ENCODE measurements at regions not wholly inside any gene's neighbourhood (a gene's known extent, or its start where the extent isn't known, plus 50 kb on each side); places are given as distances from the start of the nearest gene placed in this dataset.

DNA sequence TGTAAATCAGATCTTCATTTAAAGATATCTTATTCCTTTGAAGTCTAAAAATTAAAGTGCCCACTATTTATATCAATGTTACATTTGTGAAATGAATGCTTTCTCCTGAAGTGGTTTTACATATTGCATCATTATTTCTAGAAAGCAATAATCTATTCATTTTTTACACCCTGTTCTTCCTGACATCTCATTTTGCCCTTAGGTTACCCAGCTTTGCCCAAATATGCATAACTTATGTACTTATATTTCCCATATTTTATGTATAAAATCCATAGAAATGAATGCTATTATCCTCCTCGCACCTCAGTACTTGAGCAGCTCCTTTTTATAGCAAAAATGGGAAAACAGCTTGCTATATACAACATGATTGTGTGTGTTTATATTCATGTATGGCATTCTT lies 396.5 kb upstream of the DSEL start:
- TF ChIP-seq, protein P1, sequence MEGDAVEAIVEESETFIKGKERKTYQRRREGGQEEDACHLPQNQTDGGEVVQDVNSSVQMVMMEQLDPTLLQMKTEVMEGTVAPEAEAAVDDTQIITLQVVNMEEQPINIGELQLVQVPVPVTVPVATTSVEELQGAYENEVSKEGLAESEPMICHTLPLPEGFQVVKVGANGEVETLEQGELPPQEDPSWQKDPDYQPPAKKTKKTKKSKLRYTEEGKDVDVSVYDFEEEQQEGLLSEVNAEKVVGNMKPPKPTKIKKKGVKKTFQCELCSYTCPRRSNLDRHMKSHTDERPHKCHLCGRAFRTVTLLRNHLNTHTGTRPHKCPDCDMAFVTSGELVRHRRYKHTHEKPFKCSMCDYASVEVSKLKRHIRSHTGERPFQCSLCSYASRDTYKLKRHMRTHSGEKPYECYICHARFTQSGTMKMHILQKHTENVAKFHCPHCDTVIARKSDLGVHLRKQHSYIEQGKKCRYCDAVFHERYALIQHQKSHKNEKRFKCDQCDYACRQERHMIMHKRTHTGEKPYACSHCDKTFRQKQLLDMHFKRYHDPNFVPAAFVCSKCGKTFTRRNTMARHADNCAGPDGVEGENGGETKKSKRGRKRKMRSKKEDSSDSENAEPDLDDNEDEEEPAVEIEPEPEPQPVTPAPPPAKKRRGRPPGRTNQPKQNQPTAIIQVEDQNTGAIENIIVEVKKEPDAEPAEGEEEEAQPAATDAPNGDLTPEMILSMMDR (IDR thresholded peaks at IDR 0.05; ENCODE audit: unreplicated experiment), result no peak
- Mint-ChIP-seq H3K27me3 (no peaks in the 10 kb centered on the region), H3K27ac (no peak overlapping the region), H3K4me1 (ENCODE audit: low read depth) (peaks cover 2% of the 10 kb centered on the region), H3K9me3 (ENCODE audit: low read depth) (no peaks in the 10 kb centered on the region), H3K4me3 (ENCODE audit: low read depth) (no peak overlapping the region), H3K36me3 (ENCODE audit: insufficient read depth) (no peaks in the 10 kb centered on the region)
- DNase-seq (ENCODE audit: low spot score, unreplicated experiment), result no peak

DNA sequence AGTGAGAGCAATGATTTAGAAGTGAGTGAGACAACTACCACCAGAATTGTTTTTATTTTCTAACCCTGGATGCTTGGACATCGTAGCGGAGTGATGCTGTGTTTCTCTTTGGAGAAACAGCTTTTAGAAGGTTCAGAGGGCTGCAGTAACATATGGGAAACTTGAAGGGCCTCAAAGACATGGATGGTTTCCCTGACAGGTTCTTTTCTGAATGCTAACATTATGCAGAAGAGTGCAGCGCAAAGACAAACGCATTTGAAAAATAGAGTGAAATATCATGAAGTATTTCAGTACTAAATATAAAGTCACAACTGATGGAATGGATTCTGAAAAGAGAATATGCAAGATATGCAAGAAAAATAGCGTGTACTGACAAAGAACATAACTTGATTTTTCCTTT lies 385.1 kb upstream of the DSEL start:
- H3K4me1 Mint-ChIP-seq (ENCODE audit: low read depth), result peaks cover 4% of the 10 kb centered on the region

DNA sequence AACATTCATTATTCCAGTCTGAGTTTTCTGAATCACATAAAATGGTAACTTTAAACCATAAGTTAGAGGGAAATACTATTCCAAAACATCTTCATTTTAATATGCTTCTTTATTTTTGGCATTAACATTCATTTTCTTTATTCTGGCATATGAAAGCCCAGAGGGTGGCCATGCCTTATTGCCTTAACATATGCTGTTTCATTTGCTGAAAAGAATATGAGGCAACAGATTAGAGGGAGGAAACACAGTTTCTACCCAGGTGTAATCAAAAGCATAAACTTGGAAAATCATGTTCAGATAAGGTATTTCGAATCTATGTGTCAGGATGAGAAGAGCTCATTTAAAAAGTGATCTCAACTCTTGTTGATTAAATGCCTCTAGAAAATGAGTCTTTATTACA lies 379.9 kb upstream of the DSEL start:
- TF ChIP-seq, protein P1 (IDR thresholded peaks at IDR 0.05; ENCODE audit: unreplicated experiment), result no peak
- H3K27me3 Mint-ChIP-seq, result no peaks in the 10 kb centered on the region

More for the DNA sequence above, 385.1 kb upstream of the DSEL start:
- H3K27me3 Mint-ChIP-seq, result no peaks in the 10 kb centered on the region
- TF ChIP-seq, protein P1 (IDR thresholded peaks at IDR 0.05; ENCODE audit: unreplicated experiment), result no peak
- DNase-seq (ENCODE audit: low spot score, unreplicated experiment), result no peak
- H3K4me3 Mint-ChIP-seq (ENCODE audit: low read depth), result no peak overlapping the region
- no peaks in the 10 kb centered on the region for H3K36me3 Mint-ChIP-seq (ENCODE audit: insufficient read depth)
- H3K27ac Mint-ChIP-seq, result no peak overlapping the region
- peaks cover 4% of the 10 kb centered on the region for H3K9me3 Mint-ChIP-seq (ENCODE audit: low read depth)

DNA sequence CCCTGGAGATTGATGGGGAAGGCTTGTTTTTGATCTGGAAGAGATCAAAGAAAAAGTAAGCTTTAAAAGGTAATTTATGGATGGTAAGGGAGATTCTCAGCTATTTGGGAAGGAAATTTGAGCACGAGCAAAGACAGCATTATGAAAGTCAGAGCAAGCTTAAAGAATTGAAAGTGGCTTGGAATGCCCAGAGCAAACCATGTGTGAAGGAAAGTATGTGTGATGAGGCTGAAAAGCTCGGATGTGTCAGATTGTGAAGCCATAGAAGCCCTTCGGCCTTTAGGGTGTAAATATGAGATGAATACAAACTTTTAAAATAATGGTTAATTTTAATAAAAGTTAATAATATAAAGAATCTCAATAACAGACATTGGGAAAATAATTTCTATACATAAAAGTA lies 377.4 kb upstream of the DSEL start:
- no peaks in the 10 kb centered on the region for H3K36me3 Mint-ChIP-seq (ENCODE audit: insufficient read depth)
- H3K4me1 Mint-ChIP-seq (ENCODE audit: low read depth), result peaks cover 4% of the 10 kb centered on the region
- no peak overlapping the region for H3K27ac Mint-ChIP-seq
- no peaks in the 10 kb centered on the region for H3K9me3 Mint-ChIP-seq (ENCODE audit: low read depth)
- DNase-seq (ENCODE audit: low spot score, unreplicated experiment), result no peak
- H3K4me3 Mint-ChIP-seq (ENCODE audit: low read depth), result no peak overlapping the region
- H3K27me3 Mint-ChIP-seq, result no peaks in the 10 kb centered on the region
- TF ChIP-seq, protein P1 (IDR thresholded peaks at IDR 0.05; ENCODE audit: unreplicated experiment), result no peak

More for the DNA sequence above, 379.9 kb upstream of the DSEL start:
- no peak overlapping the region for H3K4me3 Mint-ChIP-seq (ENCODE audit: low read depth)
- H3K4me1 Mint-ChIP-seq (ENCODE audit: low read depth), result peaks cover 4% of the 10 kb centered on the region
- peaks cover 4% of the 10 kb centered on the region for H3K9me3 Mint-ChIP-seq (ENCODE audit: low read depth)
- DNase-seq (ENCODE audit: low spot score, unreplicated experiment), result no peak
- no peaks in the 10 kb centered on the region for H3K36me3 Mint-ChIP-seq (ENCODE audit: insufficient read depth)
- H3K27ac Mint-ChIP-seq, result no peak overlapping the region

DNA sequence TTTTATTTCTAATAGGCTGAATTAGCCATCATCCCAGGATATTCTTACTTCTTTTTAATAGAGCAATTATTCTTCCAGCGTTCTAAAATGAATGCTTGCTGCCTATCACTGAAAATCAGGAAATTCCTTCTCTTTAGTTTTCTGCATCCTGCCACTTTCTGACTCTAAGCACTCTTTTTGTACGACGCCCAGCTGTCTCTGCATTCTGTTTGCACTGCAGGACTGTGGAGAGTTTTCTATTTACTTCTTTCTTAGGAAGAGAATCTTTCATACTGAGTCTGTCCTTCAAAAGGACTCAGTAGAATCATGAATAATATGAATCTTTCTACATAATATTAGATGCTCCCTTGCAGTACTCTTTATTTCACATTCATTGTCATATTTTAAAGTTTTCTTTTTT lies 360.4 kb upstream of the DSEL start:
- Mint-ChIP-seq H3K4me1 (ENCODE audit: low read depth) (peaks cover 8% of the 10 kb centered on the region), H3K36me3 (ENCODE audit: insufficient read depth) (no peaks in the 10 kb centered on the region), H3K4me3 (ENCODE audit: low read depth) (no peak overlapping the region), H3K9me3 (ENCODE audit: low read depth) (peaks cover 3% of the 10 kb centered on the region), H3K27ac (no peak overlapping the region), H3K27me3 (no peaks in the 10 kb centered on the region)
- TF ChIP-seq, protein P1 (IDR thresholded peaks at IDR 0.05; ENCODE audit: unreplicated experiment), result no peak
- DNase-seq (ENCODE audit: low spot score, unreplicated experiment), result no peak

Data from progenitor cell of endocrine pancreas (in vitro differentiated cells).